ENCODE measurements at regions not wholly inside any gene's neighbourhood (a gene's known extent, or its start where the extent isn't known, plus 50 kb on each side); places are given as distances from the start of the nearest gene placed in this dataset.

- Histone ChIP-seq H3K9me3 (no peaks in the 10 kb centered on the region), H3K4me1 (peaks cover 0 to under 1% (median 0%) of the 10 kb centered on the region in 4 donors), H3K36me3 (no peaks in the 10 kb centered on the region), H3K27ac (no peak overlapping the region), H3K27me3 (no peaks in the 10 kb centered on the region), H3K4me3 (no peak overlapping the region)
- no peak for DNase-seq
- no peak for TF ChIP-seq POLR2AphosphoS5 (IDR thresholded peaks at IDR 0.05)
- TF ChIP-seq POLR2A (IDR thresholded peaks at IDR 0.05) = no peak
- no peak for TF ChIP-seq EP300 (IDR thresholded peaks at IDR 0.05)
- intact Hi-C loops (cut with DNase I) = no loop called here
- WGBS, 2 donors = 75 to 78% methylated on average over 9 of the region's 9 CpGs
Measured at GRCh38 chr15:69801144-69801543, 296.6 kb downstream of the TLE3 start.

- intact Hi-C loops (cut with DNase I) = no loop called here
- H3K4me1 ChIP-seq = no peaks in the 10 kb centered on the region
- no peaks in the 10 kb centered on the region for H3K9me3 ChIP-seq
- TF ChIP-seq POLR2AphosphoS5 (IDR thresholded peaks at IDR 0.05) (no peak), CTCF (IDR thresholded peaks at IDR 0.05) (no peak), EP300 (IDR thresholded peaks at IDR 0.05) (no peak), POLR2A (IDR thresholded peaks at IDR 0.05) (no peak)
- H3K36me3 ChIP-seq = no peaks in the 10 kb centered on the region
- no peak overlapping the region for H3K27ac ChIP-seq
- H3K4me3 ChIP-seq = no peak overlapping the region
- no peak for DNase-seq
- 84 to 88% methylated on average over 4 of the region's 4 CpGs for WGBS, 2 donors
- no peaks in the 10 kb centered on the region for H3K27me3 ChIP-seq
Measured at GRCh38 chr15:69802432-69802831, 295.3 kb downstream of the TLE3 start.

DNA sequence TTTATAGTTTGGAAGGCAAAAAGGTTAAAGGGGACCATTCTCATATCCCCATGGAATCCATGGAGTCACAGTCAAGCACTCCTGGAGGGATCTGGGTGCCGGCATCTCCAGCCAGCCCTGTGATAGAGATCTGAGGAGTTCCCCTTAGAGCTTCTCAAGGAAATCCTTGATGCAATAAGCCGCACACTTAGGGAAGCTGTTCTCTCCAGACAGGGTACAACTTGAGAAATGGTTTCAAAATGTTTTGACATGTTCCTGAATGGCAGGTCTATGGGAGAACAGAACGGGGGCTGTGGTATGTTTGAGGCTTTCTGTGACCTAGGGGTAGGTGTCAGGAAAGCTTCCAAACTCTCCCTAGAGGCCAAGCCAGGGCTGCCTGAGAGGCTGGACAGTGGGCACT lies 292.9 kb downstream of the TLE3 start:
- WGBS, 2 donors = 83 to 93% methylated on average over 3 of the region's 3 CpGs
- intact Hi-C loops (cut with DNase I) = no loop called here

DNA sequence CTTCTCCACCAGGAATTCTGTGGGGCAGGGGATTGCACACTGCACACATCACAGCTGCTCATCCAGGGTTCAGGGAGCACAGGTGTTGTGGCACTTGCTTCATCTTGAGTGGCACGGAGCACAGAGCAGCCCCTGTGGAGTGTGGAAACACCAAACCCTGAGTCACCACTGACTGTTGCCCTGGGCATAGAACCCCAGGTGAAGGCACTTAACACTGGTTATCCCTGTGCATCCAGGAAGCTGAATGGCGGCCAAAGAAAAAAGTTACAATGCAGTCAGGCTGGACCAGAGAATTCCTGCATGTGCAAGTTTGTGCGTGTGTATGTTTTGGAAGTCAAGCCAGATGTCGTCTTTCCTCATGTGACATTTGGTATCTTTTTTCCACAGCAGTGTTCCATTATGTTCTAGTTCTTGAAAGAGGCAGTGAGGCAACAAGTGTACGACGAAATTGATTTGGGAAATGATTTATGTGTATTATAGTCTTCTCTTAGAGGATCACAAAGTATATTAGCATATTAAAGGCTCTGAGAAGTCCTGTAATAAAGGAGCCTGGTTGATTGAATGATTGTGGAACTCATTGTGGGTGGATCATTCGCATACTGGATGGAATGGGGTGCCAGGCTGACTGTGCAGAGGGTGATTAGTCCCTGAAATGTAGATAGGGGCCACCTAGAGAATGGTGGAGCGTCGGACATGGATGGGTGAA lies 292.3 kb downstream of the TLE3 start:
- no peak for DNase-seq
- H3K36me3 ChIP-seq = no peaks in the 10 kb centered on the region
- H3K4me3 ChIP-seq = no peak overlapping the region
- WGBS, 2 donors = 90 to 93% methylated on average over 9 of the region's 9 CpGs
- TF ChIP-seq CTCF (IDR thresholded peaks at IDR 0.05) (no peak), EP300 (IDR thresholded peaks at IDR 0.05) (no peak), POLR2AphosphoS5 (IDR thresholded peaks at IDR 0.05) (no peak), POLR2A (IDR thresholded peaks at IDR 0.05) (no peak)
- intact Hi-C loops (cut with DNase I) = no loop called here
- no peaks in the 10 kb centered on the region for H3K27me3 ChIP-seq
- H3K4me1 ChIP-seq = peaks cover 0 to 6% (median 0%) of the 10 kb centered on the region in 4 donors
- H3K9me3 ChIP-seq = no peaks in the 10 kb centered on the region
- no peak overlapping the region for H3K27ac ChIP-seq

More for the DNA sequence above, 292.9 kb downstream of the TLE3 start:
- no peak overlapping the region for H3K27ac ChIP-seq
- H3K4me1 ChIP-seq = peaks cover 0 to 6% (median 0%) of the 10 kb centered on the region in 4 donors
- TF ChIP-seq POLR2A (IDR thresholded peaks at IDR 0.05) (no peak), POLR2AphosphoS5 (IDR thresholded peaks at IDR 0.05) (no peak), CTCF (IDR thresholded peaks at IDR 0.05) (no peak), EP300 (IDR thresholded peaks at IDR 0.05) (no peak)
- H3K4me3 ChIP-seq = no peak overlapping the region
- H3K9me3 ChIP-seq = no peaks in the 10 kb centered on the region
- DNase-seq = no peak
- no peaks in the 10 kb centered on the region for H3K27me3 ChIP-seq
- no peaks in the 10 kb centered on the region for H3K36me3 ChIP-seq

GRCh38 chr15:69806287-69806915 lies 291.3 kb downstream of the TLE3 start:
- H3K9me3 ChIP-seq = no peaks in the 10 kb centered on the region
- H3K36me3 ChIP-seq = no peaks in the 10 kb centered on the region
- no peaks in the 10 kb centered on the region for H3K27me3 ChIP-seq
- WGBS, 2 donors = 64 to 90% methylated on average over 10 of the region's 10 CpGs
- H3K4me1 ChIP-seq = peaks cover 0 to 6% (median 0%) of the 10 kb centered on the region in 4 donors
- intact Hi-C loops (cut with DNase I) = no loop called here
- TF ChIP-seq POLR2A (IDR thresholded peaks at IDR 0.05) (no peak), POLR2AphosphoS5 (IDR thresholded peaks at IDR 0.05) (no peak), EP300 (IDR thresholded peaks at IDR 0.05) (no peak), CTCF (IDR thresholded peaks at IDR 0.05) (no peak)
- H3K4me3 ChIP-seq = no peak overlapping the region
- DNase-seq = no peak
- no peak overlapping the region for H3K27ac ChIP-seq

Measured in sigmoid colon (tissue), 6 donors.